Astrocyte (in vitro differentiated cells and primary cell): ENCODE measurements at regions not wholly inside any gene's neighbourhood (a gene's known extent, or its start where the extent isn't known, plus 50 kb on each side); places are given as distances from the start of the nearest gene placed in this dataset.

Source experiments
- DNase-seq: peaks from one replicate; pipeline ENCODE4 v3.0.0-alpha.2; 2010; ENCODE audit warnings: low read depth
- FAIRE-seq: peaks from 2 replicates; lab custom pipeline; 2011; peaks lifted over from hg19 to GRCh38; lab: Jason Lieb, UNC
- H2AFZ ChIP-seq: 2 replicates; pipeline ENCODE4 v1.6.0; 2012; ENCODE audit warnings: low read depth, low read length, inconsistent platforms
- H3K27ac ChIP-seq: 2 replicates; pipeline ENCODE4 v1.5.1; 2011; ENCODE audit warnings: low read depth, low read length, inconsistent platforms
- H3K27me3 ChIP-seq: 2 replicates; pipeline ENCODE4 v1.6.0; 2011; ENCODE audit warnings: low read length, inconsistent platforms; ENCODE audit not compliant: insufficient read depth
- H3K36me3 ChIP-seq: 2 replicates; pipeline ENCODE4 v1.5.1; 2011; ENCODE audit warnings: low read length, inconsistent platforms; ENCODE audit not compliant: insufficient read depth
- H3K4me1 ChIP-seq: 2 replicates; pipeline ENCODE4 v1.5.1; 2011; ENCODE audit warnings: low read length, inconsistent platforms; ENCODE audit not compliant: insufficient read depth
- H3K4me2 ChIP-seq: 2 replicates; pipeline ENCODE4 v1.6.0; 2012; ENCODE audit warnings: low read length, inconsistent platforms
- H3K4me3 ChIP-seq: 2 replicates; pipeline ENCODE4 v1.5.1; 2011; ENCODE audit warnings: low read depth, mild to moderate bottlenecking, low read length, inconsistent platforms; ENCODE audit not compliant: insufficient read depth
- H3K79me2 ChIP-seq: 2 replicates; pipeline ENCODE4 v1.6.0; 2012; ENCODE audit warnings: mild to moderate bottlenecking, low read length, inconsistent platforms; ENCODE audit not compliant: insufficient read depth
- H3K9ac ChIP-seq: 2 replicates; pipeline ENCODE4 v1.6.0; 2012; ENCODE audit warnings: mild to moderate bottlenecking, low read length, inconsistent platforms
- H3K9me3 ChIP-seq: 2 replicates; pipeline ENCODE4 v1.5.1; 2012; ENCODE audit warnings: low read depth, mild to moderate bottlenecking, low read length, inconsistent platforms; ENCODE audit not compliant: insufficient read depth
- H4K20me1 ChIP-seq: 2 replicates; pipeline ENCODE4 v1.6.0; 2012; ENCODE audit warnings: low read length, inconsistent platforms; ENCODE audit not compliant: insufficient read depth
- H3K27ac Mint-ChIP-seq: one replicate; pipeline ENCODE4 v1.8.0; 2021; ENCODE audit warnings: mild to moderate bottlenecking, mixed read lengths; ENCODE audit not compliant: unreplicated experiment
- H3K27me3 Mint-ChIP-seq: one replicate; pipeline ENCODE4 v1.8.0; 2021; ENCODE audit warnings: low read depth, mixed read lengths; ENCODE audit not compliant: unreplicated experiment
- H3K36me3 Mint-ChIP-seq: one replicate; pipeline ENCODE4 v1.8.0; 2021; ENCODE audit warnings: low read depth, mixed read lengths; ENCODE audit not compliant: unreplicated experiment
- H3K4me1 Mint-ChIP-seq: one replicate; pipeline ENCODE4 v1.8.0; 2021; ENCODE audit warnings: low read depth, mixed read lengths; ENCODE audit not compliant: unreplicated experiment
- H3K4me3 Mint-ChIP-seq: one replicate; pipeline ENCODE4 v1.8.0; 2021; ENCODE audit warnings: mild to moderate bottlenecking, moderate library complexity, mixed read lengths; ENCODE audit not compliant: unreplicated experiment
- H3K9me3 Mint-ChIP-seq: one replicate; pipeline ENCODE4 v1.8.0; 2021; ENCODE audit warnings: mild to moderate bottlenecking, mixed read lengths; ENCODE audit not compliant: unreplicated experiment
- EZH2 ChIP-seq: IDR thresholded peaks from 2 replicates; pipeline ENCODE4 v1.6.1; 2012; ENCODE audit warnings: mild to moderate bottlenecking, low read length, inconsistent platforms; ENCODE audit not compliant: insufficient read depth
- TF ChIP-seq, protein P1 (sequence below): IDR thresholded peaks from 2 replicates; pipeline ENCODE4 v1.5.1; 2011; ENCODE audit warnings: low read depth, mild to moderate bottlenecking, inconsistent platforms, low read length, moderate library complexity; ENCODE audit not compliant: insufficient read depth

- Mint-ChIP-seq H3K4me1 (no peaks in the 10 kb centered on the region), H3K9me3 (peaks cover 13% of the 10 kb centered on the region), H3K4me3 (no peak overlapping the region), H3K27ac (no peak overlapping the region), H3K27me3 (peaks cover 9% of the 10 kb centered on the region), H3K36me3 (no peaks in the 10 kb centered on the region)
- DNase-seq: no peak
- Histone ChIP-seq H3K79me2 (no peaks in the 10 kb centered on the region), H3K9me3 (no peaks in the 10 kb centered on the region), H3K36me3 (no peaks in the 10 kb centered on the region), H3K9ac (no peak overlapping the region), H3K27ac (no peak overlapping the region), H3K27me3 (no peaks in the 10 kb centered on the region), H2AFZ (no peak overlapping the region), H3K4me2 (no peak overlapping the region), H3K4me1 (no peaks in the 10 kb centered on the region), H4K20me1 (no peaks in the 10 kb centered on the region), H3K4me3 (no peak overlapping the region)
- no peak for FAIRE-seq
- TF ChIP-seq, protein P1, sequence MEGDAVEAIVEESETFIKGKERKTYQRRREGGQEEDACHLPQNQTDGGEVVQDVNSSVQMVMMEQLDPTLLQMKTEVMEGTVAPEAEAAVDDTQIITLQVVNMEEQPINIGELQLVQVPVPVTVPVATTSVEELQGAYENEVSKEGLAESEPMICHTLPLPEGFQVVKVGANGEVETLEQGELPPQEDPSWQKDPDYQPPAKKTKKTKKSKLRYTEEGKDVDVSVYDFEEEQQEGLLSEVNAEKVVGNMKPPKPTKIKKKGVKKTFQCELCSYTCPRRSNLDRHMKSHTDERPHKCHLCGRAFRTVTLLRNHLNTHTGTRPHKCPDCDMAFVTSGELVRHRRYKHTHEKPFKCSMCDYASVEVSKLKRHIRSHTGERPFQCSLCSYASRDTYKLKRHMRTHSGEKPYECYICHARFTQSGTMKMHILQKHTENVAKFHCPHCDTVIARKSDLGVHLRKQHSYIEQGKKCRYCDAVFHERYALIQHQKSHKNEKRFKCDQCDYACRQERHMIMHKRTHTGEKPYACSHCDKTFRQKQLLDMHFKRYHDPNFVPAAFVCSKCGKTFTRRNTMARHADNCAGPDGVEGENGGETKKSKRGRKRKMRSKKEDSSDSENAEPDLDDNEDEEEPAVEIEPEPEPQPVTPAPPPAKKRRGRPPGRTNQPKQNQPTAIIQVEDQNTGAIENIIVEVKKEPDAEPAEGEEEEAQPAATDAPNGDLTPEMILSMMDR: no peak
- TF ChIP-seq EZH2: no peak
Observed at GRCh38 chr14:104486222-104486923, 93.2 kb upstream of the C14orf180 start.

DNA sequence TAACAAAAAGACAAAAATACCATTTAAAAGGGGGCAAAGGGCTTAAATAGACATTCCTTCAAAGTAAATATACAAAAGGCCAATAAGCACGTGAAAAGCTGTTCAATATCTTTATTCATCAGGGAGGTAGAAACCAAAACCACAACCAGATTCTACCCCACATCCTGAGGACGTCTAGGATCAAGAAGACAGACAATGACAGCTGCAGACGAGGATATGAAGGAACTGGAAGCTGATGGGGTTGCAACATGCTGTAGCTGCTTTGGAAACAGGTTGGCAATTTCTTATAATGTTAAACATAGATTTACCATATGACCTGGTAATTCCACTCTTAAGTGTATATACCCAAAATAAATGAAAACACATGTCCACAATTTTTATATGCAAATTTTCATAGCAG is 85.1 kb upstream of the C14orf180 start:
- H2AFZ ChIP-seq: no peak overlapping the region
- H3K9ac ChIP-seq: no peak overlapping the region
- no peaks in the 10 kb centered on the region for H3K4me1 ChIP-seq
- H3K9me3 Mint-ChIP-seq: peaks cover 10% of the 10 kb centered on the region
- H3K4me2 ChIP-seq: no peak overlapping the region
- H3K79me2 ChIP-seq: no peaks in the 10 kb centered on the region
- H3K4me3 Mint-ChIP-seq: no peak overlapping the region
- no peak overlapping the region for H3K27ac Mint-ChIP-seq
- H3K9me3 ChIP-seq: no peaks in the 10 kb centered on the region
- H4K20me1 ChIP-seq: no peaks in the 10 kb centered on the region
- no peak for TF ChIP-seq EZH2
- TF ChIP-seq, protein P1: no peak
- no peaks in the 10 kb centered on the region for H3K36me3 ChIP-seq
- H3K27ac ChIP-seq: no peak overlapping the region
- no peaks in the 10 kb centered on the region for H3K27me3 ChIP-seq
- DNase-seq (no peak), FAIRE-seq (no peak)
- no peaks in the 10 kb centered on the region for H3K4me1 Mint-ChIP-seq
- H3K36me3 Mint-ChIP-seq: peaks cover 3% of the 10 kb centered on the region
- peaks cover 9% of the 10 kb centered on the region for H3K27me3 Mint-ChIP-seq
- H3K4me3 ChIP-seq: no peak overlapping the region

DNA sequence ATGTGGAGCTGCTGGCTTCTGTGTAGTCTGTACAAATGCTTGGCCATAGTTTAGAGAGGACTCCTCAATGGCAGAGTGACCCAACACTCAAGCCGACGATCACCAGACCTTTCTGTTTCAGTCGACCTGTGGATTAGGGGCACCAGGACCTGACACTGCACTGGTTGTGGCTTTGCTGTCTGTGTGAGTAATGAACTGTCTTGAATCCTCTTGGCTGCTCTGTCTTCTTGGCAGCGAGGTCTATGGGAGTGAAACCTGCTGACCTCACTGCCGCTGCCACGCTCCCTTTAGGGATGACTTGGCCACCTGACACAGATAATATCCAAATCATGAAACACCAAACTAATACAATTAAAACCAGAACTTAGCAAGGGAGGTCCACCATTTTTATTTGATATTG is 83.5 kb upstream of the C14orf180 start:
- H3K9me3 Mint-ChIP-seq: peaks cover 10% of the 10 kb centered on the region
- no peak for TF ChIP-seq EZH2
- TF ChIP-seq, protein P1: no peak
- no peak overlapping the region for H3K4me2 ChIP-seq
- H4K20me1 ChIP-seq: no peaks in the 10 kb centered on the region
- H3K27me3 Mint-ChIP-seq: peaks cover 22% of the 10 kb centered on the region
- no peak overlapping the region for H3K4me3 Mint-ChIP-seq
- H3K4me1 ChIP-seq: no peaks in the 10 kb centered on the region
- H3K27ac Mint-ChIP-seq: no peak overlapping the region
- no peaks in the 10 kb centered on the region for H3K9me3 ChIP-seq
- no peaks in the 10 kb centered on the region for H3K79me2 ChIP-seq
- H3K9ac ChIP-seq: no peak overlapping the region
- H3K4me3 ChIP-seq: no peak overlapping the region
- H3K27ac ChIP-seq: no peak overlapping the region
- FAIRE-seq (no peak), DNase-seq (no peak)
- H3K27me3 ChIP-seq: no peaks in the 10 kb centered on the region
- H2AFZ ChIP-seq: no peak overlapping the region
- no peaks in the 10 kb centered on the region for H3K36me3 ChIP-seq
- no peaks in the 10 kb centered on the region for H3K4me1 Mint-ChIP-seq
- peaks cover 3% of the 10 kb centered on the region for H3K36me3 Mint-ChIP-seq
